ENCODE measurements at regions not wholly inside any gene's neighbourhood (a gene's known extent, or its start where the extent isn't known, plus 50 kb on each side); places are given as distances from the start of the nearest gene placed in this dataset.

DNA sequence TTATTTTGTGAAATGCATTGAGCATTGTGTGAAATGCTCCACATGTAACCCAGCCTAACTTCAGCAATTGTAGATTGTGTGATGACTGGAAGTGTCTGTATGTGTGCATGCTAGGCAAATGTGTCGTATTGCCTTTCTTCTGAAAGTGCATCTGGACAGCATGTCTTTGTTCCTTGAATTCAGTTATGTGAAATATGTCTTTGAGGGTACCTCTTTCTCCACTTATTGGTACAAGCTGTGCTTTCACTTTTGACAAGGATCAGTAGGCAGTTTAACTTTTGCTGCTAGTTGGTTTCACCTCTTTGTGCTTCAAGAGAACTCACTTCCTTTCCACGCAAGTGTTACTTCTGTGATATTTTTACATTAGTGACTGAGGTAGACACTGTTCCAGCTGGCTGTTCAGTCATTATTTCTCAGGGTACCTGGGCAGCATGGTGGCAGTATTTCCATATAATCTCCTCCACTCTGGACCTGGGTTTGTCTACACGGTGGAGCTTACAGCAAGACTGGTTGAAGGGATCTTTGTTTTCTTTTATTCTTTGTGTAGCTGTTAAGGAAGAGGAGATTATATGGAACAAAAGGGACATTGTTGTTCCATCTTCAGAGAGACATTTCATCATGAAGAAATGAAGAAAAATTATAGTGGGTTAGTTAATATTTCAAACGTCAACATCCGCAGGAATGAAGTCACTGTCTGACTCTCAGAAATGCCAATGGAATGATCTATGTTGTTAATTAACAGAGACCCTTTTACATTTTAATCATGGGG lies 175.4 kb downstream of the UTRN start:
- TF ChIP-seq POLR2AphosphoS5 (IDR thresholded peaks at IDR 0.05; ENCODE audit: borderline replicate concordance, low read depth, low read length) (no peak), EZH2 (IDR thresholded peaks at IDR 0.05) (no peak), FOXP2 (optimal IDR thresholded peaks at IDR 0.05; ENCODE audit: control extremely low read depth, extremely low read length, insufficient read depth) (no peak)

Measured in SK-N-MC (cell line).